ENCODE measurements at regions not wholly inside any gene's neighbourhood (a gene's known extent, or its start where the extent isn't known, plus 50 kb on each side); places are given as distances from the start of the nearest gene placed in this dataset.

DNA sequence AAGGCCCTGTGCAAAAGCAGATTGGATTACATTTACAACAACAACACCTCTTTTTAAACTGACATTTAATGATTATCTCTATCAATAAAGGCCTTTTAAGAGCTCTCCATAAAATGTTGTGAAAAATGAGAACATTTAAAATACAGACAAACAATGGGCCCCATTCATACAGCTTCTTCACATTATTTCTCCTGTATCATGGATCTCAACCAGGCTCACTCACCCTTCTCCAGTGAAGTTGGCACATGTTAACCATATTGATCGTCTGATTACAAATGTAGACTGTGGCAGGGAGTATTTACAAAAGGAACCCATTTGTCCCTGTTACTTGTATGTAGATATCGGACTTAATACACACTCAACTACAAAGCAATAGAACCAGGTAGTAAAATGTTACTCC lies 220.2 kb upstream of the BTG1 start:
- intact Hi-C loops (cut with DNase I), result no loop called here
- H3K4me3 ChIP-seq, result no peak overlapping the region
- H3K27ac ChIP-seq, result no peak overlapping the region
- no peaks in the 10 kb centered on the region for H3K36me3 ChIP-seq
- H3K27me3 ChIP-seq, result no peaks in the 10 kb centered on the region
- H3K4me1 ChIP-seq, result peaks cover 19% of the 10 kb centered on the region
- no peak for TF ChIP-seq POLR2A (IDR thresholded peaks at IDR 0.05)
- no peak for DNase-seq (ENCODE audit: extremely low spot score in 2 of 2)
- no peaks in the 10 kb centered on the region for H3K9me3 ChIP-seq

DNA sequence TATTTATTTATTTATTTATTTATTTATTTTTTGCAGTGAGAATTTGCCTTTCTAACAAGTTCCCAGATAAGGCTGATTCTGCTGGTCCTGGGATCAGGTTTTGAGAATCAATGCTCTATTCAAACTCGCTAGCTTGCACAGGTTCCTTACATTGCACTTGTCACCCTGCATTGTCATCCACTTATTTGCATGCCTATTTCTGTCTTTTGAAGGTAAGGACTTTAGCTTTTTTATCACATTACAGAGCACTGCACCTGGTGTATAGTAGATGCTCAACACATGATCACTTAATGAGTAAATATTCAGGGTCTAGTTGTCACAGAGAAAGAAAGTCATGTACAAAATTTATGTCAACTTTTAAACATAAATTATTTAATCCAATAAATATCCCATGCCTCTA lies 219.7 kb upstream of the BTG1 start:
- Histone ChIP-seq H3K27me3 (no peaks in the 10 kb centered on the region), H3K27ac (no peak overlapping the region), H3K9me3 (no peaks in the 10 kb centered on the region), H3K36me3 (no peaks in the 10 kb centered on the region), H3K4me3 (no peak overlapping the region), H3K4me1 (peaks cover 19% of the 10 kb centered on the region)
- DNase-seq (ENCODE audit: extremely low spot score in 2 of 2), result no peak
- intact Hi-C loops (cut with DNase I), result no loop called here
- TF ChIP-seq POLR2A (IDR thresholded peaks at IDR 0.05) (no peak), CTCF (IDR thresholded peaks at IDR 0.05) (no peak), POLR2AphosphoS5 (IDR thresholded peaks at IDR 0.05; ENCODE audit: insufficient read depth in 1 of 2, low read depth in 1 of 2) (no peak)

GRCh38 chr12:92363295-92364146 lies 217.9 kb upstream of the BTG1 start:
- H3K9me3 ChIP-seq, result no peaks in the 10 kb centered on the region
- H3K4me3 ChIP-seq, result peak overlapping the region; percentile 14 to 27
- no peaks in the 10 kb centered on the region for H3K27me3 ChIP-seq
- peaks cover 19% of the 10 kb centered on the region for H3K4me1 ChIP-seq
- H3K27ac ChIP-seq, result peak overlapping the region; percentile 19
- intact Hi-C loops (cut with DNase I), result no loop called here
- no peak for DNase-seq (ENCODE audit: extremely low spot score in 2 of 2)
- no peaks in the 10 kb centered on the region for H3K36me3 ChIP-seq
- TF ChIP-seq POLR2AphosphoS5 (IDR thresholded peaks at IDR 0.05; ENCODE audit: insufficient read depth in 1 of 2, low read depth in 1 of 2), result no peak
- TF ChIP-seq CTCF (IDR thresholded peaks at IDR 0.05), result no peak
- TF ChIP-seq POLR2A (IDR thresholded peaks at IDR 0.05), result no peak

DNA sequence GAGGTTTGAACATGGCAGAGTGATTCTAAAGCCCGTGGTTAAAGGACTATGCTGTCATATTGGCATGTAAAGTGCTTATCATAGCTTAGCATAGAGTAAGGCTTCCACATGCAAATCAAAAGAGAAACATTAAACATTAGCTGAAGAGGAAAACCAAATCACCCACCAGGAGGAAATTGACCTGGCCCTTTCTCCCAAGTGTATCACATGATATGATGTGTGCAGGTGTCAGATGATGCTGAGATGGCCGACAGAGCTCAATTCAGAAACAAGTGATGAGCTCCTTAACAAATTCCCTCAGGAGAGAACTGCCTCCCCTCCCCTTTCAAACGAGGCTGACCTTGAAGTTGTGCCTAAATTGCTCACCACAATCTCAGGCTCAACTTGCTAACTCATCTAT lies 217.1 kb upstream of the BTG1 start:
- no peaks in the 10 kb centered on the region for H3K36me3 ChIP-seq
- peaks cover 19% of the 10 kb centered on the region for H3K4me1 ChIP-seq
- intact Hi-C loops (cut with DNase I), result no loop called here
- no peak for DNase-seq (ENCODE audit: extremely low spot score in 2 of 2)
- H3K27ac ChIP-seq, result peak overlapping the region; percentile 19
- H3K4me3 ChIP-seq, result no peak overlapping the region
- H3K9me3 ChIP-seq, result no peaks in the 10 kb centered on the region
- TF ChIP-seq CTCF (IDR thresholded peaks at IDR 0.05) (no peak), POLR2AphosphoS5 (IDR thresholded peaks at IDR 0.05; ENCODE audit: insufficient read depth in 1 of 2, low read depth in 1 of 2) (no peak), POLR2A (IDR thresholded peaks at IDR 0.05) (no peak)
- no peaks in the 10 kb centered on the region for H3K27me3 ChIP-seq

- no peak for TF ChIP-seq CTCF (IDR thresholded peaks at IDR 0.05)
- TF ChIP-seq POLR2AphosphoS5 (IDR thresholded peaks at IDR 0.05; ENCODE audit: insufficient read depth in 1 of 2, low read depth in 1 of 2), result no peak
- TF ChIP-seq POLR2A (IDR thresholded peaks at IDR 0.05), result no peak
- intact Hi-C loops (cut with DNase I), result no loop called here
- Histone ChIP-seq H3K27ac (no peak overlapping the region), H3K27me3 (no peaks in the 10 kb centered on the region), H3K36me3 (no peaks in the 10 kb centered on the region), H3K4me1 (peaks cover 19% of the 10 kb centered on the region), H3K9me3 (no peaks in the 10 kb centered on the region), H3K4me3 (no peak overlapping the region)
- DNase-seq (ENCODE audit: extremely low spot score in 2 of 2), result no peak
Observed at GRCh38 chr12:92362126-92362525, 216.5 kb upstream of the BTG1 start.
